HEK293 (cell line): ENCODE measurements at regions not wholly inside any gene's neighbourhood (a gene's known extent, or its start where the extent isn't known, plus 50 kb on each side); places are given as distances from the start of the nearest gene placed in this dataset.

ENCODE experiments used
- CTCF ChIA-PET: fragments of 350-600 bp; formaldehyde crosslinking; extraction: SDS; loops from one replicate; lab custom pipeline; 2021; ENCODE audit warnings: antibody characterized with exemption; lab: Yijun Ruan, JAX
- POLR2A ChIA-PET: fragments of 300-600 bp; formaldehyde crosslinking; extraction: SDS; loops from one replicate; lab custom pipeline; 2020; ENCODE audit warnings: antibody characterized with exemption, inconsistent platforms; lab: Yijun Ruan, JAX
- H3K27ac ChIP-seq: fragments of 200-500 bp; sonication (Bioruptor generic); 2 replicates; pipeline ENCODE4 v1.5.1; 2014; ENCODE audit warnings: low read depth, low read length, control low read depth, inconsistent platforms; ENCODE audit errors: extremely low read depth
- H3K36me3 ChIP-seq, 2 experiments: fragments of 200-500 bp in 1 of 2; sonication (Bioruptor generic) in 1 of 2; 1 replicate in 1 of 2; 2 replicates in 1 of 2; pipeline ENCODE4 v1.5.1; 2014 to 2017; ENCODE audit warnings: inconsistent platforms in 2 of 2, low read length in 2 of 2; ENCODE audit not compliant: control insufficient read depth in 2 of 2, insufficient read depth in 1 of 2
- H3K4me1 ChIP-seq: fragments of 200-500 bp; sonication (Bioruptor generic); 2 replicates; pipeline ENCODE4 v1.5.1; 2014; ENCODE audit warnings: mild to moderate bottlenecking, low read length, inconsistent platforms; ENCODE audit not compliant: control insufficient read depth, insufficient read depth
- H3K4me3 ChIP-seq: 2 replicates; pipeline ENCODE4 v1.5.1; 2011; ENCODE audit warnings: low read depth, mild to moderate bottlenecking, control low read depth, low read length, moderate library complexity
- H3K9me3 ChIP-seq: fragments of 200-500 bp; sonication (Bioruptor generic); 2 replicates; pipeline ENCODE4 v1.5.1; 2014; ENCODE audit warnings: low read depth, low read length, inconsistent platforms; ENCODE audit not compliant: control insufficient read depth, insufficient read depth
- BCL11A ChIP-seq: fragments of 450-650 bp; formaldehyde crosslinking; IDR thresholded peaks from 2 replicates; pipeline ENCODE4 v1.5.1; 2016; ENCODE audit warnings: low read depth, missing biosample characterization, missing genetic modification characterization
- KLF9 ChIP-seq: fragments of 450-650 bp; formaldehyde crosslinking; IDR thresholded peaks from 2 replicates; pipeline ENCODE4 v1.5.1; 2016; ENCODE audit warnings: missing biosample characterization, missing genetic modification characterization, low read depth
- MEIS1 ChIP-seq: sonication (generic); formaldehyde crosslinking; IDR thresholded peaks from 2 replicates; pipeline ENCODE4 v1.8.1; 2022; ENCODE audit warnings: missing genetic modification reagents, mild to moderate bottlenecking, borderline replicate concordance
- PATZ1 ChIP-seq: fragments of 450-650 bp; formaldehyde crosslinking; IDR thresholded peaks from 2 replicates; pipeline ENCODE4 v1.5.1; 2016; ENCODE audit warnings: missing biosample characterization, missing genetic modification characterization
- PBX3 ChIP-seq: sonication (generic); formaldehyde crosslinking; IDR thresholded peaks from 2 replicates; pipeline ENCODE4 v1.8.1; 2022; ENCODE audit warnings: mild to moderate bottlenecking, moderate library complexity, missing genetic modification reagents
- SP2 ChIP-seq: fragments of 450-650 bp; formaldehyde crosslinking; IDR thresholded peaks from 2 replicates; pipeline ENCODE4 v1.5.1; 2016; ENCODE audit warnings: missing biosample characterization, missing genetic modification characterization
- ZBTB11 ChIP-seq: fragments of 450-650 bp; formaldehyde crosslinking; conservative IDR thresholded peaks from 2 replicates; pipeline ENCODE4 v1.5.1; 2016; ENCODE audit warnings: low read depth, missing biosample characterization, missing genetic modification characterization
- ZBTB7A ChIP-seq: fragments of 450-650 bp; formaldehyde crosslinking; IDR thresholded peaks from 2 replicates; pipeline ENCODE4 v1.5.1; 2016; ENCODE audit warnings: low read depth, missing biosample characterization, missing genetic modification characterization
- ZFHX2 ChIP-seq: fragments of 450-650 bp; formaldehyde crosslinking; conservative IDR thresholded peaks from 2 replicates; pipeline ENCODE4 v1.5.1; 2016; ENCODE audit warnings: missing biosample characterization, missing genetic modification characterization
- ZNF121 ChIP-seq: fragments of 450-650 bp; formaldehyde crosslinking; IDR thresholded peaks from 2 replicates; pipeline ENCODE4 v1.5.1; 2016; ENCODE audit warnings: missing biosample characterization, missing genetic modification characterization
- ZNF174 ChIP-seq: fragments of 450-650 bp; formaldehyde crosslinking; IDR thresholded peaks from 2 replicates; pipeline ENCODE4 v1.5.0; 2017; ENCODE audit warnings: missing biosample characterization, mild to moderate bottlenecking, missing genetic modification characterization
- ZNF184 ChIP-seq: fragments of 450-650 bp; IDR thresholded peaks from 2 replicates; pipeline ENCODE4 v1.5.1; 2018; ENCODE audit warnings: missing biosample characterization, mild to moderate bottlenecking, missing genetic modification characterization
- ZNF223 ChIP-seq: fragments of 450-650 bp; formaldehyde crosslinking; IDR thresholded peaks from 2 replicates; pipeline ENCODE4 v1.5.1; 2016; ENCODE audit warnings: missing biosample characterization, missing genetic modification characterization
- ZNF26 ChIP-seq: fragments of 450-650 bp; formaldehyde crosslinking; IDR thresholded peaks from 2 replicates; pipeline ENCODE4 v1.5.1; 2016; ENCODE audit warnings: missing biosample characterization, missing genetic modification characterization
- ZNF302 ChIP-seq: fragments of 450-650 bp; formaldehyde crosslinking; IDR thresholded peaks from 2 replicates; pipeline ENCODE4 v1.5.1; 2016; ENCODE audit warnings: missing biosample characterization, missing genetic modification characterization, low read depth
- ZNF324 ChIP-seq: fragments of 450-650 bp; formaldehyde crosslinking; IDR thresholded peaks from 2 replicates; pipeline ENCODE4 v1.5.1; 2016; ENCODE audit warnings: missing biosample characterization, missing genetic modification characterization
- ZNF341 ChIP-seq: fragments of 450-650 bp; formaldehyde crosslinking; IDR thresholded peaks from 2 replicates; pipeline ENCODE4; 2016; ENCODE audit warnings: low read depth, missing biosample characterization, missing genetic modification characterization
- ZNF416 ChIP-seq: fragments of 450-650 bp; formaldehyde crosslinking; IDR thresholded peaks from 2 replicates; pipeline ENCODE4 v1.5.1; 2016; ENCODE audit warnings: missing biosample characterization, missing genetic modification characterization
- ZNF449 ChIP-seq: fragments of 450-650 bp; formaldehyde crosslinking; IDR thresholded peaks from 2 replicates; pipeline ENCODE4 v1.5.1; 2017; ENCODE audit warnings: missing biosample characterization, mild to moderate bottlenecking, missing genetic modification characterization, moderate library complexity
- ZNF510 ChIP-seq: fragments of 450-650 bp; formaldehyde crosslinking; IDR thresholded peaks from 2 replicates; pipeline ENCODE4 v1.5.1; 2018; ENCODE audit warnings: mild to moderate bottlenecking, missing genetic modification characterization, missing biosample characterization; ENCODE audit not compliant: insufficient replicate concordance
- ZNF521 ChIP-seq: fragments of 450-650 bp; formaldehyde crosslinking; IDR thresholded peaks from 2 replicates; pipeline ENCODE4 v1.5.1; 2017; ENCODE audit warnings: missing biosample characterization, mild to moderate bottlenecking, missing genetic modification characterization
- ZNF580 ChIP-seq: fragments of 450-650 bp; formaldehyde crosslinking; IDR thresholded peaks from 2 replicates; pipeline ENCODE4 v1.5.1; 2016; ENCODE audit warnings: missing biosample characterization, missing genetic modification characterization
- ZNF785 ChIP-seq: fragments of 450-650 bp; formaldehyde crosslinking; IDR thresholded peaks from 2 replicates; pipeline ENCODE4 v1.5.1; 2016; ENCODE audit warnings: missing biosample characterization, missing genetic modification characterization
- ZNF837 ChIP-seq: fragments of 450-650 bp; formaldehyde crosslinking; IDR thresholded peaks from 2 replicates; pipeline ENCODE4 v1.5.1; 2016; ENCODE audit warnings: missing biosample characterization, missing genetic modification characterization

- no peak for TF ChIP-seq KLF9 (tag by site-specific recombination)
- TF ChIP-seq ZBTB11 (tag by site-specific recombination): no peak
- no peak for TF ChIP-seq MEIS1
- TF ChIP-seq ZNF341 (tag by site-specific recombination): no peak
- TF ChIP-seq, all 188 proteins: peak for 0
Observed at GRCh38 chr6:163637524-163637923, 223.0 kb downstream of the QKI start (continued).

DNA sequence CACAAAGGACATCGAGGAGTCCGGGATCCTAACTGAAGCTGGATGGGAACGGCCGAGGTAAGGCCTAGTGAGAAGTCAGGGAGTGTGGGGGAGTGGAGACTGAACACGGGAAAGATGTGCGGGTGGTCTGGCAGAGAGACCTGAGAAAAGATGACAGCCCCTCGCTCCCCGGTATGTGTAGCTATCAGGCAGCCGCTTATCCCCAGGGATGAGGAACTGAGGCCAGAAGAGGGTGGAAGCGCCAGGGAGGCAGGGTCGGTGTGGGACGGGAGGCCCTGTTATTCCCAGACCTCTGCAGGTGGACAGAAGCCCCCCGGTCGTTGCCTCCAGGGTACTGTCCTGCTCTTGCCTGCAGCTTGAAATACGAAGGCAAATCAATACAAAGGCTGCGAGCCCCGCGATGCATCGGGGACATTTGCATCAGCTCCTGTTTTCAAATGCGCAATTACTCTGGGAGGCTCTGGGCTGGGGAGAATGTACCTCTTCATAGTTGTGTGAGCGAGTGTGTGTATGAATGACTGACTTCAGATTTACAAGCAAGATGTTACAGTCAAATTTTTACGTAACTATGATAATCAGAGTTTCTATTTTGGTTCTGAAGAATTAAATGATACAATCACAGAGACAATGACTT lies 221.3 kb downstream of the QKI start:
- POLR2A ChIA-PET: no interaction called here
- CTCF ChIA-PET: interaction anchor here (0.6 to 0.8 kb wide), 2 partner anchors 50 to 737 kb away, joined by 3 to 4 read pairs; no protein-coding TSS in a partner anchor
- Histone ChIP-seq H3K9me3 (no peaks in the 10 kb centered on the region), H3K27ac (no peak overlapping the region), H3K4me1 (no peaks in the 10 kb centered on the region), H3K4me3 (no peak overlapping the region)
- TF ChIP-seq ZNF521 (tag by site-specific recombination): no peak
- TF ChIP-seq PBX3 (CRISPR knock-in tag): no peak
- no peak for TF ChIP-seq ZNF174
- no peak for TF ChIP-seq ZNF26 (tag by site-specific recombination)
- TF ChIP-seq ZNF184: no peak
- no peak for TF ChIP-seq SP2 (tag by site-specific recombination)
- TF ChIP-seq ZNF785: no peak
- no peak for TF ChIP-seq PATZ1
- no peak for TF ChIP-seq ZNF510 (tag by site-specific recombination)
- TF ChIP-seq ZNF223 (tag by site-specific recombination): no peak
- no peak for TF ChIP-seq ZFHX2 (tag by site-specific recombination)
- TF ChIP-seq ZNF121 (tag by site-specific recombination): no peak
- TF ChIP-seq BCL11A: no peak
- no peak for TF ChIP-seq ZNF580 (tag by site-specific recombination)
- TF ChIP-seq ZNF416: no peak
- TF ChIP-seq ZBTB7A (tag by site-specific recombination): no peak
- TF ChIP-seq ZNF837 (tag by site-specific recombination): no peak
- TF ChIP-seq ZNF449 (tag by site-specific recombination): no peak
- TF ChIP-seq ZNF324 (tag by site-specific recombination): no peak
- no peak for TF ChIP-seq ZNF302 (tag by site-specific recombination)
- TF ChIP-seq, all 188 proteins: peak for 0
- H3K36me3 ChIP-seq: no peaks in the 10 kb centered on the region
